Skin epidermis (tissue), 12 donors: ENCODE measurements at regions not wholly inside any gene's neighbourhood (a gene's known extent, or its start where the extent isn't known, plus 50 kb on each side); places are given as distances from the start of the nearest gene placed in this dataset.
A peak's percentile ranks its signal among the peaks of the same experiment; 100 is the strongest.

Experiments
- H3K27ac ChIP-seq, 21 experiments: fragments of 200-600 bp; sonication (generic) in 11 of 21; one replicate each; pipeline ENCODE4 v1.5.0; 2020; ENCODE audit warnings: mild to moderate bottlenecking in 3 of 21, inconsistent platforms in 2 of 21, moderate library complexity in 2 of 21
- H3K4me3 ChIP-seq, 7 experiments: fragments of 200-600 bp; sonication (generic) in 2 of 7; one replicate each; pipeline ENCODE4 v1.5.0; 2020; ENCODE audit warnings: inconsistent platforms in 2 of 7, mild to moderate bottlenecking in 2 of 7, moderate library complexity in 1 of 7

- H3K4me3 ChIP-seq, result no peak overlapping the region
- peak overlapping the region in 5 of 21 experiments; percentile 3 to 52 (median 14) for H3K27ac ChIP-seq
These were observed 147.1 kb downstream of the TMX1 start for GRCh38 chr14:51386983-51387735.

- Histone ChIP-seq H3K4me3 (no peak overlapping the region), H3K27ac (no peak overlapping the region)
These were observed 152.4 kb downstream of the TMX1 start for GRCh38 chr14:51392416-51392815.

DNA sequence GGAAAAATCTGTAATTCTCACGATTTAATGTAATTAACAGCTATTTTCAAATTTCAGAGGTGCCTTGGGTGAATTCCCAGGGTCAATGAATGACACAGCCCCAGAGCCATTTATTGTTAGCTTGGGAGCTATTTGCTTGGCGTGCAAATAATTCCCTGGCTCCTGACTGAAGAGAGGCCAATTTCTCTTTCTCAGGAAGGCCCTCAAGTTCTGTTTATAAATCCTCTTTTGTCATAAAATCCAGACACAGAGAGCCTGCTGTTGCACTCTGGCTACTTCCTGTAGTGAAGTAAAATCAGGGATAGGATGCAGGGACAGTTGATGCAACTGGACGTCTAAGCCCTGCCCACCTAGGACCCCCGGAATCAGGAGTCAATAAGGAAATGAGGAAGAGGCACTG, 154.3 kb downstream of the TMX1 start:
- Histone ChIP-seq H3K27ac (peak overlapping the region in 20 of 21 experiments; percentile 77 to 97 (median 87)), H3K4me3 (no peak overlapping the region)

GRCh38 chr14:51394804-51395203, 154.8 kb downstream of the TMX1 start:
- Histone ChIP-seq H3K27ac (peak overlapping the region in 20 of 21 experiments; percentile 77 to 97 (median 87)), H3K4me3 (no peak overlapping the region)

DNA sequence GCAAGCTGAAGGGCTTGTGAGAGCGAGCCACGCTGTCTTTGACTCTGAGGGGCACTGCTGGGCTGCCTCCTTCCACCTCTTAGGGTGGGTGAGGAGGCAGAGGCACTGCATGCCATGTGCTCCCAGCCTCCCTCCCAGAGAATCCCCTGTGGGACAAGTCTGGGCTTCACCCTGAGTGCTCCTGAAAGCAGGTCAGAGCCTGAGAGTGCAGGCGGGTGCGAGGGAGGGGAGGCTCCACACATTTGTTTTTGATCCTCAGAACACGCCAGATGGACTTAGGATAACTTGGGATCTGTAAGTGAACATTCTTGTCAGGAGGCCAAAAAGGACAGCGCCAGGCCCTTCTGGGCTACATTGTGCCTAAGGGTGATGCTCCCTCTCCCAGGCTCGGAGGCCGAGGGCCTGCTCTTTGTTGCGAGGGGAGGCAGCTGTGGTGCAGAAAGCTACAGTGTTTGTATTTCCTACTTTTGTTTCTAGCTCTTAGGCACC, 155.4 kb downstream of the TMX1 start:
- Histone ChIP-seq H3K27ac (peak overlapping the region in 20 of 21 experiments; percentile 77 to 97 (median 87)), H3K4me3 (peak overlapping the region in 1 of 7 experiments; percentile 0)

DNA sequence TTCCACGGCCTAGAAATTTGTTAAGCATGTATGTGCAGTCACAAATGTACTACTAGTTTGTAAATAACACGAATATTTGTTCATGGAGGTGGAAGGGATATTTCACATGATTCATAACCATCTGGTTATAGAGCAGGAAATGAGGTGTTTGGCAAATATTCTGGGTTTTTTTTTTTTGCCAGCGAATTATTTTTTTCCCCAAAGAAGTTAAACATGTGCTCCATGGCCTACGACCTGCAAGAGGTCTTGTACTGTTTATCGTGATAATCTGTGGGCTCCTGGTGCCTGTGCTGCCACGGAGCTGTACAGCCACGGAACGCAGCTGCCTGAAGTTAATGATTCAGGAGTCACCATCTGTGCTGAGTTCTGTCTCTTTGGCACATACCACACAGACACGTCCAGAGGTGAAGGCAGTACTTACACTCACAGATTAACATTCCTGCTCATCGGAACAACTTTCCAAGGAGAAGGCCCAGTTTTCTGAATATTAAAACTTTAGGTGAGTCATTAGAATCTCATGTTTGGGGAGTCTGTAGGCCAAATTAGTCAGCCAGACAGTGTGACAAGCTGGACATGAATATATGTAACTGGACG, 156.3 kb downstream of the TMX1 start:
- no peak overlapping the region for H3K4me3 ChIP-seq
- peak overlapping the region in 20 of 21 experiments; percentile 77 to 97 (median 87) for H3K27ac ChIP-seq

DNA sequence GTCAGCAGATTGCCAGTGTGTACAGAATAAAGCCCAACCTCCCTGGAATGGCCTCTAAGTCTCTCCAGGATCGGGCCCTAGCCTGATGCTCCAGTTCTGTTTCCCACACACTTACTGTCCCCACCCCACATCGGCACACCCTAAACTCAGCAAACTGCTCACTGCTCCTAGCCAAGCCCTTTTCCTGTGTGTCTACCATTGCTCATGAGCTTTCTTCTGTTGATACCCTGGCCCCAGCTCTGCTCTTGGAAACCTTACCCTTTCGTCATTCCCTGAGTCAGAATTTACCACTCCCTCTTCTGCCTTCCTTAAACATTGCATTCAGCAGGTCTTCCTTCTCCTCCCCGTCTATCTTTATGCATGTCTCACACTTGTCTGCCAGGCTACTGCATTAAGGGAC, 158.9 kb downstream of the TMX1 start:
- Histone ChIP-seq H3K4me3 (no peak overlapping the region), H3K27ac (peak overlapping the region in 18 of 21 experiments; percentile 6 to 97 (median 56))

DNA sequence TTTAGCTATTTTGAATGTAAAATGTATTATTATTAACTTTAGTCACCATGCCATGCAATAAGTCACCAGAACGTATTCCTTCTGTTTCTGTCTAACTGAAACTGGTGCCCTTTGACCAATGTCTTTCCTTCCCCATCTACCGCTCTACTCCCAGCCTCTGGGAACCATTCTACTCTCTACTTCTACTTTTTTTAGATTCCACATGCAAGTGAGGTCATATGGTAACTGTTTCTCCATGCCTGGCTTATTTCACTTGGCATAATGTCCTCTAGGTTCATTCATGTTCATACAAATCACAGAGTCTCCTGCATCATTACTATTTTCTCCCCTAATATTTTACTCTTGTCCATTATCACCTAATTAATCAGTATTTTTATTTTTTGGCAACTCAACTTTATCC, 160.1 kb downstream of the TMX1 start:
- H3K27ac ChIP-seq, result peak overlapping the region in 8 of 21 experiments; percentile 2 to 97 (median 42)
- no peak overlapping the region for H3K4me3 ChIP-seq

- Histone ChIP-seq H3K27ac (peak overlapping the region in 13 of 21 experiments; percentile 8 to 74 (median 47)), H3K4me3 (no peak overlapping the region)
These were observed 161.2 kb downstream of the TMX1 start for GRCh38 chr14:51401272-51401671.

DNA sequence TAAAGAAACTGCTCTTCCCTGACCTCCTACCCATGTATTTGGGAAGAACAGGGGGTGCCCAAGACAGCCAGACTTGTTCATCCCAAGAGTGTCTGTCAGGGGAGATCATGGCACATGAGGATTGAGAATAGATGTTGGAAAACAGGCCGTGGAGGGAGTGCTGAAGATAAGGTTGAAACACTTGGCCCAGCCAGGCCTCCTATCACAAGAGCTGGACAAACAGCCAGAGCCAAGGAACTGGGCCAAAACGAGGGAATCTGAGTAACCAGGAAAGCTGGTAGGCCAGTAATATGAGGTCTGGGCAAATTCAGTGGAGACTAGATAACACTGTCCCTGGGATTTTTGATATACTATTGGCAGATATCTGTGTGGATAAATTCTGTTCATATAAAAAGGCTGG, 161.7 kb downstream of the TMX1 start:
- Histone ChIP-seq H3K4me3 (no peak overlapping the region), H3K27ac (peak overlapping the region in 15 of 21 experiments; percentile 15 to 74 (median 48))

- Histone ChIP-seq H3K4me3 (no peak overlapping the region), H3K27ac (peak overlapping the region in 1 of 21 experiments; percentile 57)
These were observed 170.8 kb downstream of the TMX1 start for GRCh38 chr14:51410897-51411296.

DNA sequence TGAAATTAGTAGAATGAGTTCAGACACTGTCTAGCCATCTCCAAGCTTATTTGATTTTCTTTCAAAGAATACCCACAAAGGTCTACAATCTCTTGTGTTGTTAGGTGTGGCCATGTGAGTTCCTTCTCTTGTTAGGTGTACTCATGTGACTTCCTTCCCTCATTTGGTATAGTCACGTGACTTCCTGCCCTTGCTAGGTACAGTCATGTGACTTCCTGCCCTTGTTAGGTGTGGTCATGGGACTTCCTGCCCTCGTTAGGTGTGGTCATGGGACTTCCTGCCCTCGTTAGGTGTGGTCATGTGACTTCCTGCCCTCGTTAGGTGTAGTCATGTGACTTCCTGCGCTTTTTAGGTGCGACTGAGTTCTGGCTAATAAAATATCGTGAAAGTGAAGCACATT, 179.6 kb downstream of the TMX1 start:
- H3K27ac ChIP-seq, result no peak overlapping the region

DNA sequence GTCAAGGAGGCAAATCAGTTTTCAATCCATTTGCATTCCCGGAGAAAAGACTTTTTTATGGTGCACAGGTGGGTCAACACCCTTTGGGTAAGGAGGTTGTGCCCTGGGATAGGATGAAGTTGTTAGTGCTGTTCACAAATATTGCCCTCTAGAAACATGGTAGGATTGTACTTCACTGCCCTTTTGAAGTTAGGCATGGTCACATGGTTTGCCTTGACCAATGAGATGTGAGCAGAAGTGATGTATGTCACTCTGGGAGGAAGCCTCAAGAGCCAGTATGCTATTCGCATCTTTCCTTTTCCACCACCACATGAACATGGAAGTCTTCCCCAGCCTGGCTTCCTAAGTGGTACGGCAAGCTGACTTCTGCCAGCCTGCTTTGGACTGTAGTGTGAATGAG, 182.7 kb downstream of the TMX1 start:
- H3K4me3 ChIP-seq, result no peak overlapping the region
- no peak overlapping the region for H3K27ac ChIP-seq

More for the DNA sequence above, 179.6 kb downstream of the TMX1 start:
- no peak overlapping the region for H3K4me3 ChIP-seq

- Histone ChIP-seq H3K4me3 (no peak overlapping the region), H3K27ac (peak overlapping the region in 10 of 21 experiments; percentile 2 to 71 (median 23))
These were observed 184.0 kb downstream of the TMX1 start for GRCh38 chr14:51424041-51424440.

DNA sequence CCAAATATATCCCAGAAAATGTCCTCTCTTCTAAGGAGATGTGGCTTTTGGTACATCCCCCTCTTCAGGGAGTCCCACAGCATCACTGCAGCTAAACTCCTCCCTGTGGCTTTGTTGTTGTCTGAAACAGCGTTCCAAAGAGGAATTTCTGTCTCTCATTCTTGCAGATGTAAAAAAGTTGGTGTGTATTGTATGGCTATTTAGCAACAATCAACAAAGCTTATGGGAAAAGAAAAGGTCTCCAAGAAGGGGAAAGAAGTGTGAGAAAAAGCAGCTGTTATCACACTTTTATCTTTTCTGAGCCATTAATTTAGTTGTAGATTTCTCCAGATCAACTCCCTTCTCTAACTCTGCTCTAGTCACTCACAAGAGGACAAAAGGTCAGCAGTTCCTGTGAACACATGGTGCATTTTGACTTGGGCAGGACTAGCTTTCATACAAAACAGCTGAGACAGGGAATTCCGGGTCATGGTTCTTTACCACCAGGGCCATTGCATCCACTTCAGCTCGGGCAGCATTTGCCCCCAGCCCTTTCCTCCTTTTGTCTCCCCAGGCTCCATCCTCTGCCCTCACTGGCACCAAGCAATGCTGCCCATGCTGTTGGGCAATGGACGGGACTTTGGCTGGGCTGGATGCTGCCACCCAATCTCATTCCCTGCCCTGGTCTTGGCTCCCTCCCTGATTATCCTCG, 184.7 kb downstream of the TMX1 start:
- H3K4me3 ChIP-seq, result no peak overlapping the region
- peak overlapping the region in 16 of 21 experiments; percentile 10 to 71 (median 34) for H3K27ac ChIP-seq

- Histone ChIP-seq H3K4me3 (no peak overlapping the region), H3K27ac (peak overlapping the region in 1 of 21 experiments; percentile 10)
These were observed 188.9 kb downstream of the TMX1 start for GRCh38 chr14:51428981-51429380.

- Histone ChIP-seq H3K27ac (peak overlapping the region in 3 of 21 experiments; percentile 10 to 20 (median 13)), H3K4me3 (no peak overlapping the region)
These were observed 190.0 kb downstream of the TMX1 start for GRCh38 chr14:51430079-51430478.

- Histone ChIP-seq H3K4me3 (no peak overlapping the region), H3K27ac (peak overlapping the region in 2 of 21 experiments; percentile 10 to 13)
These were observed 190.6 kb downstream of the TMX1 start for GRCh38 chr14:51430633-51431032.

DNA sequence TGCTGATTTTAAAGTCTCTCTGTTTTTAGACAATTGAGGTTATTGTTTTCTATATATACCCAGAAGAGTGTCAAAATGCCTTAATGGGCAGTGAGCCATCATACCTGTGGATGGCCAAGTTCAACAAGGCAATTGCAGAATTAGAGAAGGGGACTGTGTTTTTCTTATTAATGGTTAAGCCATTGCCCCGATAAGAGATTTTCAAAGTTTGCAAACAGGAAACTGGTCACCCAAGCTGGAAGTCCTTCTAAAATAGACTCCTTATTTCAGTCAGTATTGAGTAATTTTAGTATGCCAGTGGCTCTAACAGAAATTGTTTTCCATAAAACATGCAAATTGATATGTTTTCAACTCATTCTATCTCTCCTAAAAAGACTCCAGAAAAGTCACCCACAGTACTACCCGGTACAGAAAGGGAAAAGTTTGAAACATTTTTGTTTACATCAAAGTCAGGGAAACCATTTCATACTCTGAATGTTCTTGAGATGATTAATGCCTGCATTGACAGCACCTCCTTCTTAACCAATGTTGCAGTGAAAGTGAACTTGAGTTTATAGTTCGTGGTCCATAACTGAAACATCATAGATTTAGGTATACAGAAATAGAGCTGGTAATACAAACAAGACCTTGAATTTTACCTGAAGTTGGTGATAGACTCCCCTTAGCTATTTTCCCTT, 191.1 kb downstream of the TMX1 start:
- H3K27ac ChIP-seq, result no peak overlapping the region
- H3K4me3 ChIP-seq, result no peak overlapping the region

DNA sequence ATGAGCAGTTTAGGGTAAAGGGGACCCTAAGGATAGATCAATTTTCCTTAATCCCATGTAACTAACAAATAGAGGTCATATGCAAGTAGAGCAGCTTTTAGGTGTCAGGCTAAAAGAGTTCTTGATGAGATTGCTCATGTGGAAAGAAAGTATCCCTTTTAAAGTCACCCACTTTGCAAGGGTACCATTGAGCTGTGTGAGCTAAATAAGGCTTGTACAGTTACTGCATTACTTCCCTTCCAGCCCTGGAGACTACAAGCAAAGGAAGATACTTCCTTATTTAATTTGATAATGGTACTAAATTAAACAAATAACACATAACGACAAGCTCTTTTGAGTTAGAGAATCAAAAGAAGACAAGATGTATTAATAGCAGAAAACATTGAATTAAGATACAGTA, 191.7 kb downstream of the TMX1 start:
- Histone ChIP-seq H3K27ac (no peak overlapping the region), H3K4me3 (no peak overlapping the region)
